ENCODE measurements at regions not wholly inside any gene's neighbourhood (a gene's known extent, or its start where the extent isn't known, plus 50 kb on each side); places are given as distances from the start of the nearest gene placed in this dataset.

DNA sequence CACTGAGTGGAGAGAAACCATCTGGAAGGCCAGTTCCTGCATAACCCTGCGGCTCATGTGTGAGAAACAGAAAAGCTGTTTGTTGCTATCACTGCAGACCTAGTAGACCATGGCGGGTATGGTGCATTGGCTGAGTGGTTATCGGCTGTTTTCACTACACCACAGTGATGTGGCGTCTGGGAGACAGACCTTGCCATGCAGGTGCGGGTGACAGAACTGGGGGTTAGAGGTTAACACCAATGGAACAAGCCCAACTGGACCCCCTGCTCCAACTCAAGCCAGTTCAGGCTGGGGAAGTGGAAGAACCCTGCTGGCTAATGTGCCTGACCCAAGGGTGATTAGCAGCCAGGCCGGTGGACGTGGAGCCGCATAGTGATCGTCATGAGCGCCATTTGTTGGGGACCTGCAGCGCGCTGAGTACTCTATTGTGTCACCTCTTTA is 91.9 kb downstream of the IRF8 start:
- no peak for DNase-seq (ENCODE audit: low spot score)

DNA sequence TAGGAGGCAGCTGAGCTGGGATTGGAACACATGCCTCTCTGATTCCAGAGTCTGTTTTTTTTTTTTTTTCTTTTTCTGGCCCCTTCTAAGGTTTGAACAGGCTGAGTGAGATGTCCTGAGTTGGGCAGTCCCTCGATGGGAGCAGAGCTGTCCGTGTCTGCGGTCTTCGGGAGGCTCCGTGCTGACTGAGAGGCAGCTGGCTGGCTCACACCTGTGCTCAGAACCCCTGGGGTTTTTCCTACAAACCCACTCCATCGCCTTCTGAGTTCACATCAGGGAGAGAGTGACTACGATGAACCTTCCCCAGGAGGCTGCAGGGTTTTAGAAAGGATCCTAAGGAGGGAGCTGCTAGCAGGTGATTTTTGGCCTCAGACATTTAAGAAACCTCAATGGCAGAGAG is 92.5 kb downstream of the IRF8 start:
- DNase-seq (ENCODE audit: low spot score) = no peak

DNA sequence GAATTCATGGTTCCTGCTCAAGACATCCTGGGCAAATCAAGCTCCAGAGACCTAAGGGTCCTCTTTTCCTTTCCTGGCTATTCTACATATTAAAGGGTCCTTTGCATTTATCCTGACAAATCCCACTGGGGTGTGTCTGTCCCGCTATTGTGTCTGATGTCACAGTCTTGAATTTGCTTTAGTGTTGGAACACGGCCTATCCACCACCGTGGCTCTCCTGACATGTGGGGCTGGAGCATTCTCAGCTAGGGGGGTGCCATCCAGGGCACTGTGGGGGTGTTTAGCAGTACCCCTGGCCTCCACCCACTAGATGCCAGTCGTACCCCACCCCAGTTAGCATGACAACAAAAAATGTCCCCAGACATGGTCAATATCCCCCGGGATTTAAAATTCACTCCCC is 92.9 kb downstream of the IRF8 start:
- no peak for DNase-seq (ENCODE audit: low spot score)

DNA sequence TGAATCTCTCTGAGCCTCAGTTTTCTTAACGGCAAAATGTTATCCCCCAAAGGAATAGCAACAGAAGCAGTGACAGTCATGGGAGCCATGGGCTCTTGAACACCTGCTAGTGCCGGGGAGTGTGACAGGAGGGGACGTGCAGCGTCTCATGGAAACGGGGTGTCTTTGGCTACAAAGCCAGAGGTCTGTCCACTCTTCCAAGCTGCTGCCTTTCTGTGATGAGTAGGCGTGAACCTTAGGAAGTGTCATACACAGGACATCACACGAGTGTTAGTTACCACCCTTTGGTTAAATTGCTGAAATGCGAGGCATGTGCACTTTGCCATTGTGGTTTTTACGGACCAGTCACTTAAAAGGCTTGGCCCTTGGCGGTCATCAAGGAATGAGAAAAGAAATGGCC is 93.4 kb downstream of the IRF8 start:
- DNase-seq (ENCODE audit: low spot score) = no peak

DNA sequence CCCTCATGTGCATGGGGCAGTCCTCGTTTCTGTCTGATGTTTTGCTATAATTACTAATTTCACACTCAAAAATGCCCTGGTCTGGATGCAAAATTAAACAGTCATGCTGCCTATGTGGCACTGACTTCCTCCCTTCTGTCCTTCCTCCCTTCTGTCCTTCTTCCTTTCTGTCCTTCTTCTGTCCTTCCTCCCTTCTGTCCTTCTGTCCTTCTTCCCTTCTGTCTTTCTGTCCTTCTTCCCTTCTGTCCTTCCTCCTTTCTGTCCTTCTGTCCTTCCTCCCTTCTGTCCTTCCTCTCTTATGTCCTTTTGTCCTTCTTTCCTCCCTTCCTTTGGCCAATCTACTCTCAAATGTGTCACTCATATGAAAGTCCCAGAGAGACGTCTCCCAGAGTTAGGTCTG is 93.8 kb downstream of the IRF8 start:
- DNase-seq (ENCODE audit: low spot score) = no peak

DNA sequence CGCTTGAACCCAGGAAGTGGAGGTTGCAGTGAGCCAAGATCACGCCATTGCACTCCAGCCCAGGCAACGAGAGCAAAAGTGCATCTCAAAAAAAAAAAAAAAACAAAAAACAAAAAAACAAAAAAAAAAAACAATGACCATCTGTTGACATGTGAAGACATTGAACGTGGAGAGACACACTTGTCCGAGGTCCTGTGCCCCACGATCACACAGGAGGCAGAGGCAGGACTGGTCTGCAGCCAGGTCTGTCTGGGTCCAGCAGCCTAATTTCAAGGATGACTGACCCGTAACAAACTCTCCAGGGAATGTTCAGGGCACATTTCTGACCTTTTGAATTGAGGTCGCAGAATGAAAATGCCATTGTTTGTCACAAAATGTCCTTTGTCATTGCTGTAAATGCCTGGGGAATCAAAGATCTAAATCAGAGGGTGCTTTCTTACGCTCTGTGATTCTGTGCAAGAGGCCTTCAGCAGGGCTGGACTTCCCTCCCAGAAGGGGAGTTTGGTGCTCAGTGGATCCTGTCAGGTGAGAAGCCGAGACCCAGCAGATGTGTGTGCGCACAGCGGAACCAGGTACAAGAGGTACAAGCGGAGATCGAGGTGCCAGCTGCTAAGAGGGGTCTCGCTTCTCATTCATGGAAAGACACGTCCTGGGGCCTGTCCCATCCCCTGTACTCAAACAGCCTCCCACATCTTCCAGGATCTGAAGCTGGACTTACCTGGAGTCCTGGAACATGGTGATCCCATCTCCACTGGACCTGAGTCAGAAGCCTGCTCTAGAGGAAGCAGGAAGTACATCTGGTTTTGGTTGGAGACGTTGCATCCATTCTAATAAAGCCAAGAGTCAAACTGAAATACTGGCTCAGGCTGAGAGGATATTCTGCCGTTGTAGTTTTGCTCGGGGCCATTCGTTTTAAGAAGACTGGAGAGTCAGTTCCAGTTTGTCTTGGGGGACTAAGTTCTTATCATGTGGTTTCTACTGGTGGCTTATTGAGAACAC is 95.8 kb downstream of the IRF8 start:
- DNase-seq (ENCODE audit: low spot score) = no peak

DNA sequence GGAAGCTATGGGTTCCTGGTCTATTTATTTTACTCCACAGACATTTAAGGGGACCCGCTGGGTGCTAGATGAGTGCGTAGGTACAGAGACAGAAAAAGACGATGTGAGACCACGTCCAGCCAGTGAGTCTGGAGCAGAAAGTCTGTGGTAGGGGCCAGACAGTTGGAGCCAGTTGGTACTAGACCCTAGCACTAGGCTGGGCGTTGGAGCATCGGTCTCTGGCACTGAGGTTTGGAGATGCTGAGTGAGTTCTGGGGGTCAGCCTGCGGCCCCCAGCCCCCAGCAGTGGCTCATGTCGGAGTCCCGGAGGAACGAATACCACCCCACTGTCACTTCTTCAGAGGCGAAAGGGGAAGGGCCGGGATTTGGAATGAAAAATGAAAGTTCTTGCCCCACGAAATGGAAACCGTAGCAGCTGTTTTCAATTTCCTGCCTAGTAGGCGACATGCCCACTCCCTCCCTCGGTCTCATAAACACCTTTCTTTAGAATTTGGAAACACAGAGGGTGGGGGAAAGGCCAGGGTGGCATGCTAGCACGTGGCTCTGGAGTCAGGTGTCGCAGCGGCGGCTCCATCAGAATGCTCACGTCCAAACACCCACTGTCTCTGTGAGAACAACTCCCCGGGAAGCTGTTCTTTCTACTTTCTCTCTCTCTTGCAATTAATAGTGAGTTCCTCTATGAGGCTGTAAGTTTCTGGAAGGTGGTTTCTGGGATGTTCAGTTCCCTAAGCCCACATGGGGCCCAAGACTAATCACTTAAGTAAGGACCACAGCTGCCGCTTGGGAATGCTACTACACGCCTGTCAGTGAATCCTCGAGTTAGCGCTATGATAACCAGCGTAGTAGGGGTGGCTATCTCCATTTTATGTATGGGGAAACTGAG is 96.8 kb downstream of the IRF8 start:
- no peak for DNase-seq (ENCODE audit: low spot score)

DNA sequence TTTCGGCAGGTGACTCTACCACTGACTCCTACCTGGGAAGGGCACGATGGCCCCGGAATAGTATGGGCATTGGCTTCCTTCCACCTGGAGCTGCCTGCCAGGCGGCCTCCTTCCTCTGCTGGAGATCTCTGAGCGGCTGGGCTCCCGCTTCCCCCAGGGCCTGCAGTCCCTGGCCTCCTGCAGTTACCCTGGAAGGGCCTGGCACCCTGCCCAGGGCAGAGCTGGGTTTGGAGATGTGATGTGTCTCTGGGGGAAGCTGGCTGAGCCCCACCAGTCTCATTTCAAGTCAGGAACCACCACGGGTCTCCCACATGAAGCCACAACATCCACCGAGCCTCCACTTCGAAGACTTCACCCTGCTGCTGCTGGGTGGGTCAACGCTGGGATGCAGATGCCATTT is 97.9 kb downstream of the IRF8 start:
- no peak for DNase-seq (ENCODE audit: low spot score)

DNA sequence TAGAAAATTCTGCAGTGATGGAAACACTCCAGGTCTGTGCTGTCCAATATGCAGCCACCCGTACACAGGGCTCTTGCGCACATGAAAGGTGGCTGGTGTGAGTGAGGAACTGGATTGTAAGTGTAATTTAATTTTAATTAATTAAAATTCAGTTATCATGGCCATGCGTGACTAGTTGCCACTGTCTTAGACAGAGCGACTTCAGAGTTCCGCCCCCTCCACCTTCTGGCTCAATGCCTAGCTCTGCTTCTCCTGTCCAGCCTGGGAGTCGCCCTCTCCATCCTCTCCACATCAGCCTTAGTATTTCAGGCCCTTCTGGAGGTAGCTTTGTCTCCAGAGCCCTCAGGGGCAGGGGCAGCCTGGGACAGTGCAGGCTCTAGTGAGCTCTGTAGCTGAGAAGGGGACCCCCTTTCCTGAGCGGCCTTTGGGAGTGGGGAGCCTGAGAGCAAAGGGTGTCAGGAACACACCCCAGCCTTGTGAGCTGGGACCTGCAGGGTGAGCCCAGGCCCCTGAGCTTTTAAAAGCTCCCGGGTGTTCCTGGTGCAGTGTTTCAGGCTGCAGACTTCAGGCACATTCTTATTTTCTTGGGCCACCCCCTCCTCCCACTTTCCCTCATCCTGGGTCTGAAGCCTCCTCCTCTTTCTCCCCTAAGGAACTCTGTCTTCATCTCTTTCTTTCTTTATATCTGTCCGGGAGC is 99.4 kb downstream of the IRF8 start:
- DNase-seq (ENCODE audit: low spot score) = no peak

DNA sequence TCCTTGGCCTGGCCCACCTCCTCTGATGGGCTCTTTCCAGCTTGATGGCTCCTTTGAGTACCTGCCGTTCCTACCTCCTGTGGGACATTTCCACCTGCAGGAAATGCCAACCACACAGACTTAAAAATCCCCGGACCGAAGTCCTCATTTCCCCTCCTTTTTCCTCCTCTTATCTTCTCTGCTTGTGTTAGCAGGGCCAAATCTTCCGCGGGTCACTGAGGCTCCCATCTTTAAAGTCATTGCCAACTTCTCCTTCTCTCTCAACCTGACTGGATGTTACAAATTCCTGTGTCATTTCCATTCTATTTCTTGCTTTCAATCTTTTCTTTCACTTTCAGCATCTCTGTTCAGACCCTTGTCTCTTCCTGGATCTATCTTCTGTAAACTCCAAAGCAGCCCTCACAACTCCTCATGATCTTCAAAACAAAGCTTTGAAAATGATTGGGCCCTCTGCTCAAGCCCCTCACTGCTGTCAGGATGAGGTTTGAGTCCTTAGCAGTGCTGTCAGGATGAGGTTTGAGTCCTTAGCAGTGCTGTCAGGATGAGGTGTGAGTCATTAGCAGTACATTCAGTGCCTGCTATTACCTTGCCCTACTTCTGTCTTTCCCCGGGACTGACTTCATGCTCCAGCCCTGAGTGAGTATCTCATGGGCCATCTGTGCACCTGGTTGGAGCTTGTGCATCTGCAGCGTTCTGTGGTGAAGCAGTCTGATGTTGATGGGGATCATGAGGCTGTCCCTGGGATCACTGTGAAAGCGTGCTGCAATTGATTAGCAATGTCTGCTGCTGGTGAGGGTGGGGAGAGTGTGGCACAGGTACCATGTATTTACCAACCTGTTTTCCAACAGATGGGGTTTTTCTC is 100.1 kb downstream of the IRF8 start:
- DNase-seq (ENCODE audit: low spot score) = no peak

DNA sequence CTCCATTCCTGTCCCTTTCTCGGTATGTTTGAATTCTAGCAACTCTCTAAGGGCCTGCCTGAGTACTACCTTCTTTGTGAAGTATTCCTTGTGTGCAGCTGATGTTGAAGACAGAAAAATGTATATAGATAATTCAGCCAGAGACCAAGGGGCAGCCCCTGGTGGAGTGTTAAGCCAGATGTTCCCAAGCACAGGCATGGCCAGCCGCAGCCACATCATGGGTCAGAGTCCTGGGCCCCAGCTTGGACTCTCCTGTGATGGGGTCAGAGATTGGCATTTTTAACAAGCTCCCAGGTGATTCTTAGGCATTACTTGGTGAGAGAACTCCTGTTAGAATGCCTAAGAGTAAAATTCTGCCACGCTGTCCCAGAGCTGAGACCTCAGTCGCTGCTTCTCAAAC is 100.8 kb downstream of the IRF8 start:
- no peak for DNase-seq (ENCODE audit: low spot score)

DNA sequence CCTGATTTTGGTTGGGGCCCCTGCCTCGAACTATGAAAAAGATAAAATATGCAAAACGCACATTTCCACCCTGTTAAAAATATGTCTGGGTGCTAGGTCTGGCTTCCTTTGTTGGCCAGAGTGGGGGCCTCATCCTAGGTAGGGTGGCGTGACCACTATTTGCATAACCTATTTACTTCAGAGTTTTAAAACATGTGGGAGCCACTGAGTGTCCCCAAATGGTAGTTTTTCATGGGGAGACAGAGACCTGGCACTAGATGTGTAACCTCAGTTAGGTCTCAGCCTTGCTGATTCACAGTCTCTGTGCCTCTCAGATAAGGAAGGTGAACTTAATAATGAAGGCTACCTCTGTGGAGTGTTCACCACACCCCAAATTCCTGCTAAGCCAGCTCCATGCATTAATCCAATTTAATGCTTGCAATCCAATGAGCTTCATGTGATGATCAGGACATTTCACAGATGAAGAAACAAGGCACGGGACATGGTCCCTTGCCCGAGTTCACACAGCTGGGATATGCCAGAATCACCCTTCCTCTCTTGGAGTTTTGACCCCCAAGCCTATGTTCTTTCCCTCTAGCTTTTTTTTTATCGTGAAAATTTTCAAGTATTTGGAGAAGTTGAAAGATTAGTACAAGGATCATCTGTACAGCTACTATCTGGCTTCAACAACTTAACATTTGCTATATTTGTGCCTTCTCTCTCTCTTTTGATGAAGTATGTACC is 103.4 kb downstream of the IRF8 start:
- no peak for DNase-seq (ENCODE audit: low spot score)

DNA sequence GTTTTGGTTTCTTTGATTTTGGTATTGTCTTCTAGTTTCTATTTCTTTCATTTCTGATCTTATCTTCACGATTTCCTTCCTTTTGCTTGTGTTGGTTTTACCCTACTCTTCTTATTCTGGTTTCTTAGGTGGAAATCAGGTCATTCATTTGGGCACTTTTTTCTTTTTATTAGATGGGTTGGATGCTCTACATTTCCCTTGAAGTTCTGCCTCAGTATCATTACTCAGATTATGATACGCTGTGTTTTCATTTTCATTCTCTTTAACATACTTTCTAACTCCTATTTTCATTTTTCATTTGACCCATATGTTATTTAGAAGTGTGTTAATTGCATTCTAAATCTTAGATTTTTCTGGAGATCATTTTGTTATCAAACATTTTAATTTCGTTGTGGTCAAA is 108.6 kb downstream of the IRF8 start:
- no peak for DNase-seq (ENCODE audit: low spot score)

DNA sequence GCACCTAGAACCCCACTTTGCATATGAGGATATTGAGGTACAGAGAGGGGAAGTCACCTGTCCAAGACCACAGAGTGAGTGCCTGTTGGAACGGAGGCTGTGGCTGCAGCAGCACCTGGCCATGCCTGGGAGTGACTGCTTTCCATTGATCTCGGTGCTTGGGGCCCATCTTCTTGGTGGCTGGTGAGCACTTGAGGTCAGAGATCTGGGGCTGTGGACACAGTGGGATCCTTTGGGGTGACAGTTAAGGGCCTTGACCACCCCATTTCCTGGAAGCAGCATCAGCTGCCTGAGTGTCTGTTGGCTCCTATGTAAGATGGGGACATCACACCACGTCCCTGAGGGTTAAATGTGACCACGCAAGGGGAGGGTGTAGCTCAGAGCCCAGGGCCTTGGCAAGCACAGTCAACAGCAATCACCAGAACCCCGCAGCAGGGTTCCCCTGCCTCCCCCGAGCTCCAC is 111.7 kb downstream of the IRF8 start:
- no peak for DNase-seq (ENCODE audit: low spot score)

DNA sequence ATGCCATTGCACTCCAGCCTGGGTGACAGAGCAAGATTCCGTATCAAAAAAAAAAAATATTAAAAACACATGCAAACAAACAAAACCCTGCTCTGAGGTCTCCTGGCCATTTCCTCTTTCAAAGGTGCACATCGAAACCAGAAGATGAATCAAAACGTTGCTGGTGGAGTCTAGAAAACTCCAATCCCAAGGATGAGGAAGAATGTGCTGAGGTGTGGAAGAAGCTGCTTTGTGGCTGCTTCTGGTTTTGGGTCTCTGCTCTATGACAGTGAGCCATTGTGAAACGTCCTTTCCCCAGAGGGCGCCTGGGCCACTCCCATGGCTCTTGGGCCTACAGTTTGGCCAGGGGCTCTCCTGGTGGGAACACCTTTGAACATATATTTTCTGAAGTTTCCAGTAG is 112.6 kb downstream of the IRF8 start:
- DNase-seq (ENCODE audit: low spot score) = no peak

DNA sequence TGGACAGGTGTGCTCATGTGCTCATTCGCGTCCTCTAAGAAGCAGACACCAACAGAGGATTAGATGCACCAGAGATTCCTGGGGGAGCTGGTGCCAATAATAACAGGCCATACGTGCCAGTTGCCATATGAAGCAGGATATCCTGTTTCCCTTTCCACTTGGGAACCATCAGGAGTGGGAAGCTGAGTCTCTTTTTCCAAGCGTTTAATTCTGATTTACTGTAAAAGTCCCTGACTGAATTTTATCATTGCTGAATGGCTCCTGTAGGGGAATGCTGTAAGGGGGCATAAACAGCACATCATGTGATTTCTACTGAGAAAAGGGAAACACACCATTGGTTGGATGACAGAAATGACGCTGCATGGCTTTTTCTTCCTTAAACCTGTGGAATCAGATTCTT is 113.3 kb downstream of the IRF8 start:
- DNase-seq (ENCODE audit: low spot score) = no peak

DNA sequence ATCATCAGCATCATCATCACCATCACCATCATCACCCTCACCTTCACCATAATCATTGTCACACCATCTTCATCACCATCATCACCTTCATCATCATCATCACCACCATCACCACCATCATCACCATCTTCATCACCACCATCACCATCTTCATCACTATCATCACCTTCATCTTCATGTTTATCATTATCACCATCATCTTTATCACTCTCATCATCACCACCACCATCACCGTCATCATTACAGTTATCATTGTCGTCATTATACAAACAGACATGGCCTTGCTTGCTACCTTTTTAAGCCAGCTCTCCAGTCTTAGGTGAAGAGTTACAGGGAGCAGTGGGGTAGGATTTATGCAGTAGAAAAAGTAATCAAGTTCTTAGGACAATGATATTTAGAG is 114.9 kb downstream of the IRF8 start:
- DNase-seq (ENCODE audit: low spot score) = no peak

DNA sequence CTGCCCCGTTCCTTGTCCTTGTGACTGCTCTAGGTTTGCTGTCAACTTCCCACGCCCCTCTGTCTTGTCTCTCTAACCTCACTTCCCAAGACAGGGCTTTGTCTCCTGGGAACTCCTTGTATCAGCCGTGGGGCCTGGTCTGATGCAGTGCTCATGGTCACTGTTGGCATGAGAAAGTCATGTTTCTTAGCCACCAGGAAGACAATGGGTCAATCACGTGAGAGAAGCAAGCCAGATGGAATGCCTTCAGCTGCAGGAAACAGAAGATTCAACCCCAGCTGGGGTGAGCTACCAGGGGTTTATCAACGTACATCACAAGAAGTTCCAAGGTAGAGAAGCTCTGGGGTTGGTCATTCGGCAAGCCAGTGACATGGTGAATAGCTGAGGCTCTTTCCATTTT is 116.6 kb downstream of the IRF8 start:
- no peak for DNase-seq (ENCODE audit: low spot score)

DNA sequence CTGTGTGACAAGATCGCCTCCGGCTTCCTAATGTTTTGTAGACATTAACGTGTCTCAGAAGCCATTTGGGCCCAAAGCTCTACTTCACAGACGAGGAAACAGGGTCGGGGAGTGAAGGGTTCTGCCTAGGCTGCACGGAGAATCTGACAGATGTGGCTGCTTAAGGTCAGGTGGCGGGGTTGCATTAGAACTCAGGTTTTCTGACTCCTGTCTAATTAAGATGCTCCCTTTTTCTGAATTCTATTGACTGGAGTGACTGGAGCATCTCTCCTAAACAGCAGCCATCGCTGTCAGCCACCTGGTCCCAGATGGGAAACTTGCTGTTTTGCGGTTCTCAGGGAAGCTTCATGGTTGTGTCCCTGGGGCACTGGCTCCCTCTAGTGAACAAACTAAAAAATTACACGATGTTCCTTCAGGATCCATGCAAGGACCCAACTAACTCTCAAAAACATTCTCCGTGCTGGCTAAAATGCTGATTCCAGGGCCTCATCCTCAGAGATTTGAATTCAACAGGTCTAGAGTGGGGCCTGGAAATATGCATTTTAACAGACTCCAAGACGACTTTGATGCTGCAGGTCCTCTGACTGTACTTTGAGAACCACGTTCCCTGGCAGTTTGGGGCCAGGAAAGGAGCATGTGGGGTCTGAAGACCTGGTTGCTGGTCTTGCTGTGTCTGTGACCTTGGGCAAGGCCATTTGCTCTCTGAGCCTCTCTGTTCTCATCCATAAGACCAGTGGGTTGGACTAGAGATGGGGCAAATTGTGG is 117.4 kb downstream of the IRF8 start:
- DNase-seq (ENCODE audit: low spot score) = peak; percentile 36

DNA sequence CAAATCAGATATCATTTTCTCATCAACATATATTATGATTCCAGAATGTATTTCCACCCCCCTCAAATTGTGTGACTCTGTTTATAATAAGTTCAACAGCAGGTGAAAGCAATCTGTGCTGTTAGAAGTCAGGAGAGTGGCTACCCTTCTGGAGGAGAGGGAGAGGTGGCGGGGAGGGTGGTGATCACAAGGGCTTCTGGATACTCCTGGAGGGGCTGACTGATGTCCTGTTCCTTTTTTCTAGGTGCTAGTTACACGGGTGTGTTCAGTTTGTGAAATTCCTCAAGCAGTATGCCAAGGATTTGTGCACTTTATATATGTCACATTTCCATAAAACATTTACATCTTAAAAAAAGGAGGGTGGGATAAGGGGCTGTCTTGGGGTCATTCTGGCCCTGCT is 119.1 kb downstream of the IRF8 start:
- no peak for DNase-seq (ENCODE audit: low spot score)
